ENCODE measurements at regions not wholly inside any gene's neighbourhood (a gene's known extent, or its start where the extent isn't known, plus 50 kb on each side); places are given as distances from the start of the nearest gene placed in this dataset.
"Not testable (repeated sequence)": the region's sequence is repeated elsewhere in the genome, so short reads cannot be mapped to it uniquely, and the experiment has no call there.

DNA sequence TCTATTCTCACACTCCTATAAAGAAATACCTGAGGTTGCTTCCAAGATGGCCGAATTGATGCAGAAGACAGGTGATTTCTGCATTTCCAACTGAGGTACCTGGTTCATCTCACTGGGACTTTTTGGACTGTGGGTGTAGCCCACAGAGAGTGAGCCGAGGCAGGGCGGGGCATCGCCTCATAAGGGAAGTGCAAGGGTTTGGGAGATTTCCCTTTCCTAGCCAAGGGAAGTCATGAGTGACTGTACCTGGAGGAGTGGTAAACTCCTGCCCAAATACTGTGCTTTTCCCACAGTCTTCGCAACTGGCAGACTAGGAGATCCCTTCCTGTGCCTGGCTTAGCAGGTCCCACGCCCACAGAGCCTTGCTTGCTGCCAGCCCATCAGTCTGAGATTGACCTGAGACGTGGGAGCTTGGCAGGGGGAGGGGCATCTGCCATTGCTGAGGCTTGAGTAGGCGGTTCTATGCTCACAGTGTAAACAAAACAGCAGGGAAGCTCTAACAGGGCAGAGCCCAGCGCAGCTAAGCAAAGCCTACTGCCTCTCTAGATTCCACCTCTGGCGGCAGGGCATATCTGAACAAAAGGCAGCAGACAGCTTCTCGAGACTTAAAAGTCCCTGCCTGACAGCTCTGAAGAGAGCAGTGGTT, 152.2 kb downstream of the ARL4A start:
- Histone ChIP-seq H3K4me1 (no peaks in the 10 kb centered on the region), H3K4me3 (no peak overlapping the region), H3K27ac (no peak overlapping the region), H3K36me3 (no peaks in the 10 kb centered on the region), H3K9me3 (no peaks in the 10 kb centered on the region), H3K27me3 (no peaks in the 10 kb centered on the region)
- 83 to 88% methylated on average over 11 of the region's 11 CpGs for WGBS, 2 donors
- no peak for DNase-seq
- intact Hi-C loops (cut with DNase I): no loop called here
- TF ChIP-seq POLR2A (IDR thresholded peaks at IDR 0.05) (no peak), POLR2AphosphoS5 (IDR thresholded peaks at IDR 0.05) (no peak), EP300 (IDR thresholded peaks at IDR 0.05) (no peak), CTCF (IDR thresholded peaks at IDR 0.05) (no peak)

GRCh38 chr7:12844732-12845131, 157.3 kb downstream of the ARL4A start:
- not testable (repeated sequence) for H3K27me3 ChIP-seq

GRCh38 chr7:12847001-12847400, 159.6 kb downstream of the ARL4A start:
- TF ChIP-seq EP300 (IDR thresholded peaks at IDR 0.05) (no peak), CTCF (IDR thresholded peaks at IDR 0.05) (no peak), POLR2A (IDR thresholded peaks at IDR 0.05) (no peak), POLR2AphosphoS5 (IDR thresholded peaks at IDR 0.05) (no peak)
- Histone ChIP-seq H3K36me3 (no peaks in the 10 kb centered on the region), H3K9me3 (peaks cover 4 to 10% (median 7%) of the 10 kb centered on the region in 4 donors), H3K27ac (no peak overlapping the region), H3K27me3 (no peaks in the 10 kb centered on the region), H3K4me3 (no peak overlapping the region), H3K4me1 (no peaks in the 10 kb centered on the region)
- WGBS, 2 donors: 89 to 90% methylated on average over 1 of the region's 1 CpG
- no peak for DNase-seq
- intact Hi-C loops (cut with DNase I): no loop called here

More at GRCh38 chr7:12844732-12845131, 157.3 kb downstream of the ARL4A start:
- H3K36me3 ChIP-seq; H3K9me3 ChIP-seq; DNase-seq; H3K4me3 ChIP-seq; intact Hi-C loops (cut with DNase I); H3K4me1 ChIP-seq; H3K27ac ChIP-seq: not testable (repeated sequence)

DNA sequence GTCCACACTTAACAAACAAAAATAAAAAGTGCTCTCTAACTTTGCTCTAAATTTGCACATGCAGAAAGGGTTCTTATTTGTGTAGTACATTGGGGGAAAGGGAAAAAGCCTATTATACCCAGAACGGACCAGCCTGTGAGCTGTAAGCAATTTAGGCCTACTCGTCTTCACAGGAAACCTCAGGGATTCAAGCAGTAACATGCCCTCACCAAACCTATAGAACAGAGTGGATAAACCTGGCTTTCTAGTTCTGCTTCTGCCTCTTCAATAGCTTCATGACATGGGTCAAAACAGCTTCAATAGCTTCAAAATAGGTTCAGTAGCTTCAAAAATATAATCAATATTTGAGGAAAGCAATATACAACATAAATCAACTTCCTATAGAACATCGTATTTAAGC, 163.7 kb downstream of the ARL4A start:
- intact Hi-C loops (cut with DNase I): no loop called here
- Histone ChIP-seq H3K27me3 (no peaks in the 10 kb centered on the region), H3K4me3 (no peak overlapping the region), H3K27ac (no peak overlapping the region), H3K9me3 (peaks cover 4 to 9% (median 7%) of the 10 kb centered on the region in 4 donors), H3K36me3 (no peaks in the 10 kb centered on the region), H3K4me1 (no peaks in the 10 kb centered on the region)
- no peak for TF ChIP-seq CTCF (IDR thresholded peaks at IDR 0.05)
- TF ChIP-seq POLR2AphosphoS5 (IDR thresholded peaks at IDR 0.05): no peak
- no peak for TF ChIP-seq EP300 (IDR thresholded peaks at IDR 0.05)
- no peak for TF ChIP-seq POLR2A (IDR thresholded peaks at IDR 0.05)
- WGBS, 2 donors: 88 to 92% methylated on average over 3 of the region's 3 CpGs
- no peak for DNase-seq

GRCh38 chr7:12851841-12852240, 164.4 kb downstream of the ARL4A start:
- TF ChIP-seq POLR2A (IDR thresholded peaks at IDR 0.05) (no peak), EP300 (IDR thresholded peaks at IDR 0.05) (no peak), POLR2AphosphoS5 (IDR thresholded peaks at IDR 0.05) (no peak), CTCF (IDR thresholded peaks at IDR 0.05) (no peak)
- intact Hi-C loops (cut with DNase I): no loop called here
- no peak for DNase-seq
- 91 to 94% methylated on average over 3 of the region's 3 CpGs for WGBS, 2 donors
- Histone ChIP-seq H3K36me3 (no peaks in the 10 kb centered on the region), H3K4me1 (no peaks in the 10 kb centered on the region), H3K27me3 (no peaks in the 10 kb centered on the region), H3K4me3 (no peak overlapping the region), H3K27ac (no peak overlapping the region), H3K9me3 (peaks cover 0 to 3% (median 2%) of the 10 kb centered on the region in 4 donors)

Measured in sigmoid colon (tissue), 6 donors.